Activated naive CD4-positive, alpha-beta T cell treated with anti-CD3 and anti-CD28 coated beads for 36 hours (primary cell): ENCODE measurements at regions not wholly inside any gene's neighbourhood (a gene's known extent, or its start where the extent isn't known, plus 50 kb on each side); places are given as distances from the start of the nearest gene placed in this dataset.

Experiments
- CTCF ChIA-PET: fragments of 350-600 bp; sonication (Branson Sonifier 250); formaldehyde crosslinking; loops from one replicate; lab custom pipeline; 2021; ENCODE audit warnings: antibody characterized with exemption; lab: Charles Lee
- DNase-seq: peaks from one replicate; pipeline ENCODE4 v3.0.0-alpha.2; 2020
- H3K27ac Mint-ChIP-seq: one replicate; pipeline ENCODE4 v1.8.0; 2021; ENCODE audit warnings: mild to moderate bottlenecking, mixed read lengths
- H3K27me3 Mint-ChIP-seq: one replicate; pipeline ENCODE4 v1.8.0; 2021; ENCODE audit warnings: low read depth, mixed read lengths
- H3K36me3 Mint-ChIP-seq: one replicate; pipeline ENCODE4 v1.8.0; 2021; ENCODE audit warnings: low read depth, mixed read lengths
- H3K4me1 Mint-ChIP-seq: one replicate; pipeline ENCODE4 v1.8.0; 2021; ENCODE audit warnings: low read depth, mixed read lengths
- H3K4me3 Mint-ChIP-seq: one replicate; pipeline ENCODE4 v1.8.0; 2021; ENCODE audit warnings: mild to moderate bottlenecking, moderate library complexity, mixed read lengths
- H3K9me3 Mint-ChIP-seq: one replicate; pipeline ENCODE4 v1.8.0; 2021; ENCODE audit warnings: mixed read lengths
- intact Hi-C: fragments of 100-400 bp; cut with micrococcal nuclease; formaldehyde crosslinking; loops from one replicate; pipeline ENCODE4 v1.15.1; 2023

DNA sequence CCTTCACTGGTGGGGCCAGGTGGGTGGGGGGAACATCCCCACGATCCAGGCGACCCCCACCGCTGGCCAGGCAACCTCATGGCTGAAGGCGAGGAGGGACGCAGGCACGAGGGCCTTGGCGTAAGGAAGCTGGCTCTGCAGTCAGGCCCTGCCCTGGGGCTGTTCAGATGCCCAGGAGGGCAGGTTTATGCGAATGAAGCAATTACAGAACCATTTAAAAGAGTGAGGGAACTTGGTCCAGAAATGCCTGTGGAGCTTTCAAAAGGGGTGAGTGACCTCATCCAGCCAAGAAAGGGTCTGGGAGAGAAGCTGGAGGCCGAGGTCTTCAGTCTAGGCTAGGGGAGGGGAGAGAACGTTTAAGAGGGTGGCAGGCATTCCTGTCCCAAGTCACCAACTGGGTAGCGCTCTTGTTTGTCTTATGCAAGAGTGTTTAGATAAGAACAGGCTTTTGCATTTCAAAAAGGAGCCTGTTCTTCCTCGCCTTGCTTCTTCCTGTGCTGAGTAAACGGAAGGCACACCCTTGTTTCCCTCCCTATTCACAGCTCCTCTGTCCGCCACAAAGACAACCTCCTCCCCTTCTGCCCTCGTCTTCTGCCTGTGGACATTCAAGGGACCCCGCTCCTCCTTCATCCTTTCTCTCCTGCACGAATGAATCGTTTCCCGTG, 183.5 kb upstream of the SDK2 start:
- intact Hi-C loops, result loop anchor here (5.0 to 10.0 kb wide), 2 partner anchors 105 to 233 kb away; no protein-coding TSS in a partner anchor
- Mint-ChIP-seq H3K9me3 (no peaks in the 10 kb centered on the region), H3K4me3 (peak overlapping the region; percentile 2), H3K27me3 (no peaks in the 10 kb centered on the region), H3K27ac (peak overlapping the region; percentile 59), H3K4me1 (peaks cover 72% of the 10 kb centered on the region), H3K36me3 (no peaks in the 10 kb centered on the region)
- DNase-seq, result peak; percentile 25
- CTCF ChIA-PET, result interaction anchor here (0.7 kb wide), 1 partner anchor 29 kb away, joined by 4 read pairs; no protein-coding TSS in a partner anchor

DNA sequence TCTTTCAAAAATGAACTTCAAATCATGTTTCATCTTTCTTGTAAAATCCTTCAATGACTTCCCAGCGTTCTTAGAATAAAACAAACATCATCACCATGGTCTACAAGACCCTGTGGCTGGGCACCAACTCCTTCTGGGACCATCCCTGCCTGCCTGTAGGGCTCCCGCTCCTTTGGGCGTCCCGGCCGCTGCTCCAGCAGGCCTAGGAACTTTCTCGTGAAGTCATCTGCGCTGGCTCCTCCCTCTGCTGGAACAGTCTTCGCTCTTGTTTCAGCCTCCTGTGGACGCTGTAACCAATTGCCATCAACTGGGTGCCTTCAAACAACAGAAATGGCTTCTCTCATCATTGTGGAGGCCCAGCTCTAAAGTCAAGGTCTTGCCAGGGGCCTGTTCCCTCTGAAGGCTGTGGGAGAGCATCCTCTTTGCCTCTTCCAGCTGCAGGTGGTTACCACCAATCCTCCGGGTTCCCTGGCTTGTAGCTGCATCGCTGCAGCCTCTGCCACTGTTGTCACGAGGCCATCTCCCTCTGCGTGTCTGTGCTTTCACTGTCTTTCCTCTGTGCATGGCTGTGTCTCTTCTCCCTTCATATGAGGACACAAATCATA, 185.5 kb upstream of the SDK2 start:
- Mint-ChIP-seq H3K4me3 (no peak overlapping the region), H3K27me3 (no peaks in the 10 kb centered on the region), H3K4me1 (peaks cover 66% of the 10 kb centered on the region), H3K9me3 (no peaks in the 10 kb centered on the region), H3K36me3 (no peaks in the 10 kb centered on the region), H3K27ac (no peak overlapping the region)
- intact Hi-C loops, result loop anchor here (5.0 to 10.0 kb wide), 2 partner anchors 107 to 235 kb away; no protein-coding TSS in a partner anchor
- CTCF ChIA-PET, result interaction anchor here (0.7 to 1.0 kb wide), 2 partner anchors 8 to 23 kb away, joined by 3 to 7 read pairs; no protein-coding TSS in a partner anchor
- no peak for DNase-seq

DNA sequence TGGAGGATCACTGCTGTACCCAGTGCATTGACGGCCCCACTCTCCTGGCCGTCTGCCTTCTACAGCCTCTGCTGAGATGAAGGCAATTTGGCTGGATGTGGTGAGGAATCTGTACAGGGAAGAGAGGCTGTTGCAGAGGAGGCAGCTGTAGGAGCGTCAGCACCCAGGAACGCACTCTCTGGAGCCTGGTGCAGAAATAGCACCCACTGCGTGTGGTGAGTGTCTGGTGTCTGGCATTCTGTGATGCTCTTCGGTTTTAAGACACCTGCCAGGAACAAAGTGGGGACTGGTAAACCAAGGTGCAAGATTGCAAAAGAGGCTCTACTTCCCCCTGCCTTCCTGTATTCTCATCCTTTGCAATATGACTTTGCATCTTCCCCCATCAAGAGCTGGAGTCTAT, 187.5 kb upstream of the SDK2 start:
- CTCF ChIA-PET, result no interaction called here
- no peaks in the 10 kb centered on the region for H3K27me3 Mint-ChIP-seq
- peaks cover 77% of the 10 kb centered on the region for H3K4me1 Mint-ChIP-seq
- H3K4me3 Mint-ChIP-seq, result no peak overlapping the region
- H3K36me3 Mint-ChIP-seq, result peaks cover 4% of the 10 kb centered on the region
- H3K9me3 Mint-ChIP-seq, result peaks cover 6% of the 10 kb centered on the region
- no peak overlapping the region for H3K27ac Mint-ChIP-seq
- no peak for DNase-seq
- intact Hi-C loops, result no loop called here

DNA sequence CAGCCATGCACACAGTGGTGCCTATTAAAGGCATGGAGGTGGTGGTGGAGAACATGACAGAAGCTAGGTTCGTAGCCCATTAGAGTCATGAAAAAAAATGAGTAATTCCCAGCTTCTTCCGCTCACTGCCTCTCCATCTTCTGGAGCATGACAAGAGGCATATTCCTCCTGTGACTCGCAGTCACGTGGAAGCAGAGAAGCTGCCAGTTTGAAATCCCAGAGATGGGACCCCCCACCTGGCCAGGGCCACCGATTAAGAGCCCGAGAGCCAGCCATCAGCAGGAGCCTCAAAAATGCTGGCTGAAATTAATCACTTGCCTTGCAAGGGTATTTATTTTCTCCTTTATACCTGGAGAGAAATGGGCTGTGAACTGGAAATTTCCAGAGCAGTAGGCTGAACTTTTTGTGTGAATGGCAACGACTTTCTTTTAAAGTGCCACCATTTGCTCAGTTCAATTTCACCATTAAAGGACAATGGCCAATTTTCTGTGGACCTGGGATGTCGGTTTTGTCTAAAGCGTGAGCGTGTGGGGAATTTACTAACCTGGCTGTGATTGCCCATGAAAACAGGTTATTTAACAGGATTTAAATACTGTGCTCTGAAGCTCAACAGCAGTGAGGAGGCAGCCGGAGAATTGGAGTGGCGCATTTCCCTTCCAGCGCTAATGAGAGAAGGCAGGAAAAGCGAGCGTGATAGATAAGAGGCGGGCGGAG, 189.7 kb upstream of the SDK2 start:
- intact Hi-C loops, result no loop called here
- Mint-ChIP-seq H3K4me1 (peaks cover 57% of the 10 kb centered on the region), H3K9me3 (peaks cover 11% of the 10 kb centered on the region), H3K36me3 (peaks cover 4% of the 10 kb centered on the region), H3K27ac (no peak overlapping the region), H3K4me3 (no peak overlapping the region), H3K27me3 (no peaks in the 10 kb centered on the region)
- CTCF ChIA-PET, result no interaction called here
- DNase-seq, result no peak

DNA sequence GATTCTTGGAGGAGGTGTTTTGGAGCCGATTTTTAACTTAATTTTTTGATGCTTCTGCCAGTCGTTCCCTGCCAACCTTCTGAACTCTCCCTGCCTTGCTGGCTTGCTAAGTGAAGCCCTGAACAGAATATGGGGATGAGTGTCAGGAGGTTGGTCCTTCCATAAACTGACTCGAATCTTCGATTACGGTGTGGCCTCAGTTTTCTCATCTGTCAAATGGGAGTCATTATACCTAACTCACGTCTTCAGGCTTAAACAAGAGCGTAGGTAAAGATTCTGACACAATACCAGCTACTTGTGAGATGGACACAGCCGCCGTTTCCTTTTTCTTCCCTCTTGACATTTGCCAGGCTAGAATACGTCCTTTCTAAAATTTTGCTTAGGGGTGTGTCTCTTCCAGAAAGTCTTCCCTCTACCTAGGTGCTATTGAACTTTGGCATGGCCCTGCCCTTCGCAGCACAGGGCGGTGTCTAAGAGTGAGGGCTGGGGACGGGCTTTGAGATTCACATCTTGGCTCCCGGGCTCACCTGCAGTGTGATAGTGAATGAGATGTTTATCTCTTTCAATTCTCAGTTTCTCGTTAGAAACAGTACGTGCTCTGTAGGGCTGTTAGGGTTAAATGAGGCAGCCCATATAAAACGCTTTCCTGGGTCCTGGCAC, 190.6 kb upstream of the SDK2 start:
- H3K4me3 Mint-ChIP-seq, result no peak overlapping the region
- peaks cover 11% of the 10 kb centered on the region for H3K9me3 Mint-ChIP-seq
- no peak overlapping the region for H3K27ac Mint-ChIP-seq
- CTCF ChIA-PET, result no interaction called here
- intact Hi-C loops, result no loop called here
- no peaks in the 10 kb centered on the region for H3K27me3 Mint-ChIP-seq
- no peak for DNase-seq
- H3K36me3 Mint-ChIP-seq, result peaks cover 4% of the 10 kb centered on the region
- H3K4me1 Mint-ChIP-seq, result peaks cover 48% of the 10 kb centered on the region

DNA sequence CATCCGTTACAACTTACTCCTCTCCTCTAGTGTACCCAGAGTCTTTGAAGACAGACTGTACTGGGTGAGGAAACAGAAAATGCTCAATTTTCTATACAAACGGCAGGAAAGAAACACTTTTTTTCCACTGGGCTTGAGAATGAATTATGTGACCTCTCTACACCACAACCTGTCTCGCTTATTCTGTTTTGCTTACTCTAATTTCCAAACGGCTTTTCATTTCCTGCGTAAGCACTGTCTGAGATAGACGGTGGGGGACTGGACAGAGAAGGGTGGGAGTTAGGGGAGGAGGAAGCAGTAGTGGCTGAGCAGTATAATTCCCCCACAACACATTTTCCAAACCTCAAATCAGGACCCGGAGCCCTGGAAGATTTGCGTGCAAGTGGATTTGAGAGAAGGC, 191.4 kb upstream of the SDK2 start:
- H3K27ac Mint-ChIP-seq, result no peak overlapping the region
- intact Hi-C loops, result no loop called here
- CTCF ChIA-PET, result no interaction called here
- H3K9me3 Mint-ChIP-seq, result peaks cover 11% of the 10 kb centered on the region
- no peak for DNase-seq
- H3K36me3 Mint-ChIP-seq, result peaks cover 4% of the 10 kb centered on the region
- no peak overlapping the region for H3K4me3 Mint-ChIP-seq
- H3K27me3 Mint-ChIP-seq, result no peaks in the 10 kb centered on the region
- H3K4me1 Mint-ChIP-seq, result peaks cover 42% of the 10 kb centered on the region

DNA sequence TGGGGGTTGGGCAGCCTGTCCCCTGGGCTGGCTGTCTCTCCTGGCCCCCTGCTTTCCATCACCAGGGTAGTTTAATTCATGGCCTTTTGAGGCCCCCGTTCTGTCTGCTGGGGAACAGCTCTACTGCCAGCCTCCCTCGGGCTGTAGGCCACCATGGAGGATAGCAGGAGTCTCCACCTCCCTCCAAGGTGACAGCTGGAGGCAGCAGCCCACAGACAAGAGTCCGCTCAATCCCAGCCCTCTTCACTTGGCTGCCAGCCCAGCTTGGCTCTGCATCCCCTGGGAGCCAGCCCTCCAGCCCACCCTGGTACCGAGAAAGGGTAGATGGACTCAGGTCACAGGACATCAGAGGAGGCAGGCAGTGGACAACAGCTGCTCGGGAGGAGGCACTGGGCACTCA, 194.6 kb upstream of the SDK2 start:
- peaks cover 4% of the 10 kb centered on the region for H3K36me3 Mint-ChIP-seq
- H3K27ac Mint-ChIP-seq, result no peak overlapping the region
- peaks cover 32% of the 10 kb centered on the region for H3K4me1 Mint-ChIP-seq
- no peak overlapping the region for H3K4me3 Mint-ChIP-seq
- no peak for DNase-seq
- intact Hi-C loops, result no loop called here
- CTCF ChIA-PET, result interaction anchor here (1.6 kb wide), 1 partner anchor 13 kb away, joined by 4 read pairs; no protein-coding TSS in a partner anchor
- no peaks in the 10 kb centered on the region for H3K27me3 Mint-ChIP-seq
- peaks cover 11% of the 10 kb centered on the region for H3K9me3 Mint-ChIP-seq

DNA sequence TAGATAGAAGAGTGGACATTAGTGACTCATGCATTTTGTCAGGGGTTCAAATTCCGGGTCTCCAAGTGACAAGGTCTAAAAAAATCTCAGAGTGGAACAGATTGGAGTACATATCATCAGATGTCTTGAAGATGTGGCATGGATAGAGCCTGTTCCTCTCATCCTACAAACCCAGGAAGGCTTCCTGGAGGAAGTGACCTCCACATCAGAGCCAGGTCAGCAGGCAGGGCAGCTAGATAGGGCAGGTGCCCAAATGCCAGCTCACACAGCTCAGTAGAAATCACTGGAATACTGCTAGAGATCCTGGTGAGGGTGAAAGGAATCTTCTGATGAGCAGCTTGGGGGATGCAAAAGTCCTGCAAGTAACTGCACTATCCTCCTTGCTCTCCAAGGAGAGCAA, 196.6 kb upstream of the SDK2 start:
- Mint-ChIP-seq H3K27me3 (no peaks in the 10 kb centered on the region), H3K4me1 (peaks cover 17% of the 10 kb centered on the region), H3K4me3 (no peak overlapping the region), H3K27ac (no peak overlapping the region), H3K36me3 (peaks cover 4% of the 10 kb centered on the region), H3K9me3 (peaks cover 11% of the 10 kb centered on the region)
- intact Hi-C loops, result loop anchor here (1.0 to 5.0 kb wide), 3 partner anchors 184 to 412 kb away; no protein-coding TSS in a partner anchor
- DNase-seq, result no peak
- CTCF ChIA-PET, result interaction anchor here (0.7 to 1.7 kb wide), 2 partner anchors 130 to 257 kb away, joined by 3 to 4 read pairs; no protein-coding TSS in a partner anchor

DNA sequence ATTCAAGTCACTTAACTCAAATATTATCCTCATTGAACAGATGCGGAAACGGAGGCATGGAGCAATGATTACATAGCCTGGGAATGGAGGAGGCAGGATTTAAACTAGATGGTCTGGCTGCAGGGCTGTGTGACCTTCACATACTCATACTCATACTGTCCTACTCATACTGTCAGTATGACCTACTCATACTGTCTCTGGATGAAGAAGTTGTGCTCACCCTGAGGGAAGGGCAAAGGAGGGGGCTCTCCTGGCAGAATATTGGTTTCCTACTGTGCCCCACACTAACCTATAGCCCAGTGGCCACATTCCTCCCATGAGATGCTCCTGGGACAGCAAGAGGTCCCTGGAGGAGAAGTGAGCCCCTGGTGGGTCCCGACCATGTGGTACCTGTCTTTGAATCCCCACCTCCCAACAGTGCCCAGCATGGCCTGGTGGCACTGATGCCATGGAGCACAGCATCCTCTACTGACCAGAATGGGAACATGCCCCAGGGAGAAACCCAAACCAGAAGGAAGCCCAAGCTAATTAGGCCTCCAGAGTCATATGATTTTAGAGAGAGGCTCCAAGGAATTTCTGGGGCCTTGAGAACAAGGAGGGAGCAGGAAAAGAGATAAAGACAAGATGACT, 197.3 kb upstream of the SDK2 start:
- H3K27me3 Mint-ChIP-seq, result no peaks in the 10 kb centered on the region
- peaks cover 2% of the 10 kb centered on the region for H3K36me3 Mint-ChIP-seq
- DNase-seq, result peak; percentile 43
- H3K4me1 Mint-ChIP-seq, result peaks cover 10% of the 10 kb centered on the region
- intact Hi-C loops, result loop anchor here (1.0 to 5.0 kb wide), 3 partner anchors 184 to 412 kb away; no protein-coding TSS in a partner anchor
- H3K9me3 Mint-ChIP-seq, result peaks cover 7% of the 10 kb centered on the region
- no peak overlapping the region for H3K27ac Mint-ChIP-seq
- CTCF ChIA-PET, result interaction anchor here (0.9 kb wide), 1 partner anchor 130 kb away, joined by 3 read pairs; no protein-coding TSS in a partner anchor
- no peak overlapping the region for H3K4me3 Mint-ChIP-seq

DNA sequence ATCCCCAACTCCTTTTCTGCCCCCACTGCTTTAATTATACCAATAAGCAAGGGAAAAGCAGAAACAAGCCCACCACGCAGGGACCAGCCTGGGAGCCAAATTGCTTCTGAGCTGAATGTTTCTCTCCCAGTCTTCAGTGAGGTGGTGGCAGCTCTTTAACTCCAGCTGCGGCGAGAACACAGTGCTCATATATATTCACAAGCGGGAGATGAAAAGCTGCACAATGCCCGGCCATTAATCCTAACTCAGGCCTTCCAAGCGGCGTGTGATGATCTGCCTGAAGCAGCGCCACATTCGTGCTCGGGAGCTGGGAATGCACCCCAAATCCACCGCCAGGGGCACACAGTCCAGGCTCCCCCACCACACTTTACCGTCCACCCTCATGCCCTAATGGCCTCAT, 203.7 kb upstream of the SDK2 start:
- Mint-ChIP-seq H3K9me3 (no peaks in the 10 kb centered on the region), H3K27me3 (no peaks in the 10 kb centered on the region), H3K4me1 (peaks cover 9% of the 10 kb centered on the region)

DNA sequence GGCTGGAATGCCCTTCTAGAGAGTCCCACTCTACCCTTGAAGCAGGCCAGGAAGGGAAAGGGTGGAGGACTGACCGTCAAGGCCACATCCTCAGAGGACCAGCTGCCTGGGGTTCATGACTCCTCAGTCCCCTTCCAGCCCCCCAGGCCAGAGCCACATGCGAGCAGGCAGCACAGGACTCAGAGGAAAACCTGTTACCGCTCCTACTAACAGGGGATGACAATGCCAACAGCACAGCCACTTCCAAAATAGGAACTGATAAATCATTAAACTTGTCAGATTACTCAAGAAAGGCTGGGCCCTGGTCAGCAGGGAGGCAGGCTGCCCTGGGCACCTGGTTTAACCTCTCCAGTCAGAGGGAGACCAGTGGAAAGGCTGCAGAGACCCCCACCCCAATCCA, 206.2 kb upstream of the SDK2 start:
- DNase-seq, result no peak
- peaks cover 9% of the 10 kb centered on the region for H3K4me1 Mint-ChIP-seq
- CTCF ChIA-PET, result no interaction called here
- no peaks in the 10 kb centered on the region for H3K36me3 Mint-ChIP-seq
- intact Hi-C loops, result no loop called here
- peaks cover 8% of the 10 kb centered on the region for H3K9me3 Mint-ChIP-seq
- H3K27ac Mint-ChIP-seq, result no peak overlapping the region
- H3K27me3 Mint-ChIP-seq, result no peaks in the 10 kb centered on the region
- H3K4me3 Mint-ChIP-seq, result no peak overlapping the region

More for the DNA sequence above, 203.7 kb upstream of the SDK2 start:
- CTCF ChIA-PET, result no interaction called here
- no peak overlapping the region for H3K27ac Mint-ChIP-seq
- no peaks in the 10 kb centered on the region for H3K36me3 Mint-ChIP-seq
- intact Hi-C loops, result no loop called here
- no peak for DNase-seq
- H3K4me3 Mint-ChIP-seq, result no peak overlapping the region
